ENCODE measurements at regions not wholly inside any gene's neighbourhood (a gene's known extent, or its start where the extent isn't known, plus 50 kb on each side); places are given as distances from the start of the nearest gene placed in this dataset.

GRCh38 chr6:67221226-67221625 lies 1413.9 kb upstream of the ADGRB3 start:
- TF ChIP-seq CTCF (IDR thresholded peaks at IDR 0.05) (no peak), POLR2AphosphoS5 (IDR thresholded peaks at IDR 0.05) (no peak), EP300 (IDR thresholded peaks at IDR 0.05; ENCODE audit: low read depth) (no peak), POLR2A (IDR thresholded peaks at IDR 0.05) (no peak)
